Small intestine (tissue), 7 donors: ENCODE measurements at regions not wholly inside any gene's neighbourhood (a gene's known extent, or its start where the extent isn't known, plus 50 kb on each side); places are given as distances from the start of the nearest gene placed in this dataset.
A peak's percentile ranks its signal among the peaks of the same experiment; 100 is the strongest.

Source experiments
- DNase-seq, 2 donors: peaks; one replicate each; pipeline versions ENCODE4 v3.0.0 to v3.0.0-alpha.2; 2013
- FAIRE-seq: peaks from 2 replicates; lab custom pipeline; 2012; peaks lifted over from hg19 to GRCh38; lab: Jason Lieb, UNC
- H3K27ac ChIP-seq, 3 donors: one replicate each; pipeline ENCODE4 v1.5.1; 2013; ENCODE audit warnings: low read length in 2 of 3, mild to moderate bottlenecking in 2 of 3, control low read depth in 1 of 3, inconsistent platforms in 1 of 3, low read depth in 1 of 3, moderate library complexity in 1 of 3
- H3K27me3 ChIP-seq, 3 donors: one replicate each; pipeline ENCODE4 v1.6.1; 2013; ENCODE audit warnings: low read length in 3 of 3, inconsistent platforms in 1 of 3; ENCODE audit not compliant: control insufficient read depth in 3 of 3, insufficient read depth in 3 of 3
- H3K36me3 ChIP-seq, 3 donors: one replicate each; pipeline ENCODE4 v1.6.1; 2013; ENCODE audit warnings: low read length in 3 of 3, inconsistent platforms in 1 of 3, low read depth in 1 of 3, mild to moderate bottlenecking in 1 of 3, moderate library complexity in 1 of 3; ENCODE audit not compliant: control insufficient read depth in 3 of 3, insufficient read depth in 2 of 3
- H3K4me1 ChIP-seq, 3 donors: one replicate each; pipeline ENCODE4 v1.6.1; 2013; ENCODE audit warnings: low read length in 2 of 3, inconsistent platforms in 1 of 3, low read depth in 1 of 3, mild to moderate bottlenecking in 1 of 3, moderate library complexity in 1 of 3; ENCODE audit not compliant: control insufficient read depth in 3 of 3, insufficient read depth in 2 of 3
- H3K4me3 ChIP-seq, 3 donors: one replicate each; pipeline ENCODE4 v1.5.1; 2013; ENCODE audit warnings: low read length in 3 of 3, control low read depth in 1 of 3, inconsistent platforms in 1 of 3, low read depth in 1 of 3, mild to moderate bottlenecking in 1 of 3, moderate library complexity in 1 of 3
- H3K9me3 ChIP-seq, 2 donors: one replicate each; pipeline ENCODE4 v1.6.1; 2013; ENCODE audit warnings: low read depth in 1 of 2, low read length in 1 of 2; ENCODE audit not compliant: control insufficient read depth in 2 of 2, insufficient read depth in 1 of 2
- WGBS, 3 donors: extraction: QIAGEN DNeasy Blood & Tissue Kit; methylation state at CpG; one replicate each; pipeline ENCODE4 v1.1.7; 2013; 5-methylcytosine and 5-hydroxymethylcytosine counted together
- donor health status: healthy with polysubstance abuse.
- donor health status: control.
- donor health status: control.
- donor health status: Bipolar disorder and iron deficiency.
- donor health status: healthy.

GRCh38 chr4:108264693-108265092 is 96.0 kb upstream of the LEF1 start:
- no peaks in the 10 kb centered on the region for H3K9me3 ChIP-seq
- DNase-seq (no peak), FAIRE-seq (no peak)
- no peaks in the 10 kb centered on the region for H3K36me3 ChIP-seq
- no peak overlapping the region for H3K27ac ChIP-seq
- 51 to 68% (median 57%) methylated on average over 4 of the region's 4 CpGs for WGBS, 3 donors
- no peaks in the 10 kb centered on the region for H3K27me3 ChIP-seq
- H3K4me1 ChIP-seq = no peaks in the 10 kb centered on the region
- no peak overlapping the region for H3K4me3 ChIP-seq

- Histone ChIP-seq H3K4me3 (no peak overlapping the region), H3K27ac (no peak overlapping the region), H3K9me3 (no peaks in the 10 kb centered on the region), H3K27me3 (no peaks in the 10 kb centered on the region), H3K36me3 (no peaks in the 10 kb centered on the region), H3K4me1 (no peaks in the 10 kb centered on the region)
- WGBS, 3 donors = 82 to 94% (median 89%) methylated on average over 1 of the region's 1 CpG
- no peak for DNase-seq
- FAIRE-seq = no peak
Observed at GRCh38 chr4:108263057-108263456, 94.3 kb upstream of the LEF1 start.

GRCh38 chr4:108261026-108261425 is 92.3 kb upstream of the LEF1 start:
- H3K4me3 ChIP-seq = no peak overlapping the region
- no peaks in the 10 kb centered on the region for H3K9me3 ChIP-seq
- no peak for FAIRE-seq
- no peak for DNase-seq
- H3K27me3 ChIP-seq = no peaks in the 10 kb centered on the region
- no peaks in the 10 kb centered on the region for H3K4me1 ChIP-seq
- 68 to 73% (median 71%) methylated on average over 1 of the region's 1 CpG for WGBS, 3 donors
- H3K36me3 ChIP-seq = no peaks in the 10 kb centered on the region
- H3K27ac ChIP-seq = no peak overlapping the region

GRCh38 chr4:108256538-108256937 is 87.8 kb upstream of the LEF1 start:
- Histone ChIP-seq H3K4me3 (no peak overlapping the region), H3K4me1 (no peaks in the 10 kb centered on the region), H3K27me3 (no peaks in the 10 kb centered on the region), H3K9me3 (peaks cover 0 to 2% of the 10 kb centered on the region in 2 donors), H3K27ac (no peak overlapping the region), H3K36me3 (no peaks in the 10 kb centered on the region)
- FAIRE-seq (no peak), DNase-seq (no peak)
- WGBS, 3 donors = 71 to 83% (median 80%) methylated on average over 8 of the region's 8 CpGs

- H3K27me3 ChIP-seq = no peaks in the 10 kb centered on the region
- no peaks in the 10 kb centered on the region for H3K36me3 ChIP-seq
- H3K27ac ChIP-seq = no peak overlapping the region
- no peaks in the 10 kb centered on the region for H3K4me1 ChIP-seq
- WGBS, 3 donors = 80 to 87% (median 86%) methylated on average over 2 of the region's 2 CpGs
- no peak overlapping the region for H3K4me3 ChIP-seq
- no peak for DNase-seq
- FAIRE-seq = no peak
- H3K9me3 ChIP-seq = peaks cover 0 to 3% of the 10 kb centered on the region in 2 donors
Observed at GRCh38 chr4:108255203-108255747, 86.5 kb upstream of the LEF1 start.

- no peaks in the 10 kb centered on the region for H3K4me1 ChIP-seq
- H3K36me3 ChIP-seq = no peaks in the 10 kb centered on the region
- peaks cover 0 to 9% of the 10 kb centered on the region in 2 donors for H3K9me3 ChIP-seq
- no peak for DNase-seq
- no peak overlapping the region for H3K4me3 ChIP-seq
- H3K27me3 ChIP-seq = no peaks in the 10 kb centered on the region
- H3K27ac ChIP-seq = no peak overlapping the region
- no peak for FAIRE-seq
Observed at GRCh38 chr4:108249397-108249796, 80.7 kb upstream of the LEF1 start.

- 25 to 35% (median 28%) methylated on average over 3 of the region's 3 CpGs for WGBS, 3 donors
- peak in 1 of 2 donors; percentile 25 for DNase-seq
- Histone ChIP-seq H3K9me3 (peaks cover 0 to 7% of the 10 kb centered on the region in 2 donors), H3K27me3 (no peaks in the 10 kb centered on the region), H3K36me3 (no peaks in the 10 kb centered on the region), H3K4me3 (no peak overlapping the region), H3K4me1 (no peaks in the 10 kb centered on the region), H3K27ac (no peak overlapping the region)
- no peak for FAIRE-seq
Observed at GRCh38 chr4:108247387-108248049, 78.8 kb upstream of the LEF1 start.

GRCh38 chr4:108244606-108245005 is 75.9 kb upstream of the LEF1 start:
- WGBS, 3 donors = 75 to 84% (median 82%) methylated on average over 2 of the region's 2 CpGs
- H3K4me1 ChIP-seq = no peaks in the 10 kb centered on the region
- DNase-seq (no peak), FAIRE-seq (no peak)
- H3K27ac ChIP-seq = no peak overlapping the region
- H3K27me3 ChIP-seq = no peaks in the 10 kb centered on the region
- H3K36me3 ChIP-seq = no peaks in the 10 kb centered on the region
- H3K9me3 ChIP-seq = no peaks in the 10 kb centered on the region
- H3K4me3 ChIP-seq = no peak overlapping the region

GRCh38 chr4:108240366-108240765 is 71.6 kb upstream of the LEF1 start:
- DNase-seq (no peak), FAIRE-seq (no peak)
- H3K4me1 ChIP-seq = no peaks in the 10 kb centered on the region
- no peaks in the 10 kb centered on the region for H3K9me3 ChIP-seq
- H3K27ac ChIP-seq = no peak overlapping the region
- no peak overlapping the region for H3K4me3 ChIP-seq
- H3K36me3 ChIP-seq = no peaks in the 10 kb centered on the region
- no peaks in the 10 kb centered on the region for H3K27me3 ChIP-seq
